ENCODE measurements at regions not wholly inside any gene's neighbourhood (a gene's known extent, or its start where the extent isn't known, plus 50 kb on each side); places are given as distances from the start of the nearest gene placed in this dataset.

DNA sequence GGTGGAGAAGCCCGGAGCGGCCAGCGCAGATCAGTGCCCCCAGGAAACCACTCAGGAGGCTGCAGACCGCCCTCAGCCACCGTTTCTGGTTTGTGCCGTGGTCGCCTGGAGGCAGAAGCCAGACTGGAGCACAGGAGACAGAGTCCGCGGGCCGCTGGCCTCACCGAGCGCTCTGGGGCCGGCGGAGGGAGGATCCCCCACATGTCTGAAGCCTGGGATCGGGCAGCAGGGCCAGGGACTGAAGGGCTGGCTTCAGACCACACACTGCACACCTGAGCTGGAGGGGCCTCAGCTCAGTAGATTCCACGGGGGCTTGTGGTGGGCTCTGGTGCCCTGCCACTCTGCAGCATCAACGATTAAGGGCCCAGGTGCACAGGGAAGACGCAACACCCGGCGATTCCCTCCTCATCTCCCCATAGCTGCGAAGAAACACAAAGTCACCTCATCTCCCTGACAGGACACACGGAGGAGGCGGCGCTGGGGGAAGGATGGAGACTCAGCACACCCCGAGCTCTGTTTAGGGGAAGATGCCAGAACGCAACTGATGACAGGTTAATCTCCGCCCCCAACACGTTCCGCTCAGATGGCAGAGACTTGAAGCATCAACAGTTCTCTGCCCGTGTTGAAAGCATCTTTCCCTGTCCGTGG is 408.1 kb downstream of the GALR1 start:
- no peak for DNase-seq (ENCODE audit: low read depth)

DNA sequence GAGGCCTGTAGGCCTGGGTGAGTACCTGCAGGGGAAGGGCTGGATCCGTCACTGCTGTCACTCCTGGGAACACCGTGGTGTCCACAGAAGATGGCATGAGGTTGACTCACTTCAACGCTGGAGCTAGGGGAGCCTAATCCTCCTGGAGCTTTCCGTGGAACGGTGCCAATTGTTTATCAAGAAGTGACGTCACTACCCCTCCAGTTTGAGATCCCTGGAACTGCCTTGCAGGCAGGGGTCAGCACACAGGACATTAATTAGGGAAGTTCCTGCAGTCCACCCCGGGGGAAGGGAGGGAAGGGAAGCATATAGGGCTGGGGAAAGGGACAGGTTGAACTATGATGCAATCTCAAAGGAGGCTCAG is 408.6 kb downstream of the GALR1 start:
- DNase-seq (ENCODE audit: low read depth): no peak

DNA sequence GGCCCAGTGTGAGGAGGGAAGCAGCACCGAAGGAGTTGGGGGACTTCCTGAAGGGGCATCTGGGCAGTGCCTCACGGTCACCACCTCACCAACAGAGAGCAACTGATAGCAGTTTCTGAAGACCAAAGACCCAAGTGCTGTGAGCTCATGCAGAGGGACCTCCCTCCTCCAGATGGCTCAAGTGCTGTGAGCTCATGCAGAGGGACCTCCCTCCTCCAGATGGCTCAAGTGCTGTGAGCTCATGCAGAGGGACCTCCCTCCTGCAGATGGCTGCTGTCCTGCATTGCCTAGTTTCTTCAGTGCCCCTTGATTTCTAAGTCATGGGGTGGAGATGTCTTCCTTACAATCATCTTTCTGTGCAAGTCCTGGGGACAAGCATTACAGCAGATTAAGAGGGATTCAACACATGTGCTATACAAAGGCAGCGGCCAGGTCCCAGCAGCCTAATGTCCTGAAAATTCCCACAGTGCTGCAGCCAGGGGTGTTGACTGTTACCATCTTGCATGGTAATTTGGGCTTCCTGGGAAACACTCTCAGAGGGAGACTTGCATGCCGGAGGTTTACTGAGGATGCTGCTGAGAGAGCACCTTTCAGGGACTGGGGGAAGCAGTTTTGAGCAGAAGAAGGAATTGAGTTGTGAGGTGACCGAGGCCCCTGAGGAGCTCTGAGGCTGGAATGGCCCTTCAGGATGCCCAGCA is 409.3 kb downstream of the GALR1 start:
- no peak for DNase-seq (ENCODE audit: low read depth)

DNA sequence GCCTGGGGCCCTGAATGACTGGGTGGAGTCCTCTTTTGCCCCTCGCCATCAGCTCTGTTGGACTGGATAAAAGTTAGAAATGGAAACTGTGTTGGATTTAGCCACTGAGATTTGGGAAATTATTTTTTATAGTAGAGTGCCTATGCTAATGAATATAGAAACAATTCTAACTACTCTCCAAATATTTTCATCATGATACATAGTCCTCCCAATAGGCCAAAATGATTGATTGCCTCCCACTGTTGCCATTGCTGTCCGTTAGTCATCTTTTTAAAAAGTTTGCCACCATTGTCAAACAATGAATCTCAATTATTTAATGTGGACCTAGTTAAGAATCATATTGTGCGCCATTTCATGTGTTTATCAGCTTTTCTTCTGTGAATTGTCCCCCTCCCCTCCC is 417.0 kb downstream of the GALR1 start:
- no peak for DNase-seq (ENCODE audit: low read depth)

DNA sequence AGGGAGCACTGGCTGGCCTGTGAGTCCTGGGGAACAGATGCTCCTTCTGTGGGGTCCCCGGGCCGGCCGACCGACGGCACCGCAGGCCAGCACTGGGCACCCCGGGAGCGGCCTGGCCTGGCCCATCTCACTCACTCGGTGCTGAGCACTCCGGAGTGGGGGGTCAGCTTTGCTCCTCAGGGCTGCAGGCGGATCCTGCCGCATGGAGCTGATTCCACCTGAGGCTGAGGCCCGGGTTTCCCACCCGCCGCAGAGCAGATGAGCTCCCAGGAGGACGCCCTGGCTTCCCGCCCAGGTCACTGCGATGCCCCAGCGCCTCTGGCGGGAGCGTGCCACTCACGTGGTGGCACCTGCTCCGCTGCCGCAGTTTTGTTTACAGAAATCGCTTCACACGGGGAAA is 418.6 kb downstream of the GALR1 start:
- no peak for DNase-seq (ENCODE audit: low read depth)

DNA sequence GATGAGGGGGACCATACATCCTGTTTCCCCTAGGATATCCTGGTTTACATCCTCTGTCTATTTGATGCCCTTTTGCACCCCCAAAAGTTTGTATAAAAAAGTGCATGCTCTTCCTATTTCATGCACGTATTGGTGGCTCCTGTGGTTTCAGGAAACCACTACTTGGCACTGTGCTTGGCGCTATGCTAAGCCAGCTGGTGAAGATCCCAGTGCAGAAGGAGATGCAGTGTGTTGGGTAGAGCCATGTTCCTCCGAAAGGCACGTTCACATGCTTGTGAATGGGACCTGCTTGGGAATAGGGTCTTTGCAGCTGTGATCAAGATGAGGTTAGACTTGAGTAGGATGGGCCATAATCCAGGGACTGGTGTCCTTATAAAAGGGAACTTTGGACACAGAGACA is 419.7 kb downstream of the GALR1 start:
- DNase-seq (ENCODE audit: low read depth): no peak

DNA sequence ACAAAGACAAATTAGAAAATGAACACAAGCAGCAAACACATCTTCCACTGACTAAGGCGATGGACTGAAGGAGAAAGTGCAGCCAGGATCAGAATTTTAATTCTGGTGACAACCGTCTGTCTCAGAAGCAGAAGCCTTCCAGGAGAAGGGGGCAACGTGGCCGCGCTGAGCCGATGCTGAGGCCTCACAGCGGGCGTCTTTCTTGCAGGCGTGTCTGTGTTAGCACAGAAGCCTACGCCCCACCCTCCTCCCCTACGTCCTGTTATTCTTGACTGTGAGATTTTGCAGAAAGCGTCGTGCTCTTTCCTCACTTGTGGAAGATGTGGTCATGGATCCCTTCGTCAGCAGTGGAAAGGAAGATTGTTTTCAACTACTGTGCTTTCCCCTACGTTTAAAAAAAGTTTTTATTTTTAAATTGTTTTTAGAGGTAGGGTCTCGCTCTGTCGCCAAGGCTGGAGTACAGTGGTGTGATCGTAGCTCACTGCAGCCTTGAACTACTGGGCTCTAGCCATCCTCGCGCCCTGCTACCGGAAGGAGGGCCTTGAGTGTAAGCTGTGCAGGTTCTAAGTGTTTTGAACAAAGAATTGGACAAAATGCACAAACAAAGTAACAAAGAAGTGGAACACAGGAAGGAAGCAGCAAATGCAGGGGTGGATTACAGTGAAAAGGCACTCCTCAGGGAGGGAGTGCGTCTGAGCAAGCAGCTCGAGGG is 422.0 kb downstream of the GALR1 start:
- no peak for DNase-seq (ENCODE audit: low read depth)

DNA sequence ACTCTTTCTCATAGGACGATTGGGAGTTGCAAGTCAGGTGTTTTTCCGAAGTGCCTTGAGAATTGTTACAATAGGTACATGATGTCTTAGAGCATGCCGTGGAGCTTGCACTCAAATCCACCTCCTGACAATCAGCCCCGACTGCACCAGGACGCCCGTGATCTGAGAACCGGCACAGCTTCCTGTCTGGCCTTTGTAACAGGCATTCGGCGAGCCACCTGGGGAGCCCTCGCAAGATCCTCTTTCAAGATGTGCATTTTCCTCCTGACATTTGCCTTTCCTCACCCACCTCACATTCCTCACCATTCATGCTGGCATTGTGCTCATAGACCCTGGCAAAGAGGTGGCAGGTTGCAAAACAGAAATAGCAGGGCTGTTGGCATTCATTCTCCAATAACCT is 427.3 kb downstream of the GALR1 start:
- no peak for DNase-seq (ENCODE audit: low read depth)

DNA sequence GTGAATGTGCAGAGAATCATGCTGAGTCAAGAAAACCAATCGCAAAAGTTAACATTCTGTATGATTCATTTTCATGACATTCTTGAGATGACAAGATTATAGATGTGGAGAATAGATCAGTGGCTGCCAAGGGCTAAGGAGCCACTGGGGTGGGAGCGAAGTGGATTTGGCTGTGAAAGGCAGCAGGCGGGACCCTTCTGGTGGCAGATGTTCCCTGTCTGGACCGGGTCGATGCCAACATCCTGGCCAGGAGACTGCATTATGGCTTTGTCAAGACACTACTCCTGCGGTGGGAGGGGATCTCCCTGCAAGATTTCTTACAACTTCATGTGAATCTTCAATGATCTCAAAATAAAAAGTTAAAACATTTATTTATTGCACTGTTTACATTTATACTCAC is 427.9 kb downstream of the GALR1 start:
- DNase-seq (ENCODE audit: low read depth): no peak

DNA sequence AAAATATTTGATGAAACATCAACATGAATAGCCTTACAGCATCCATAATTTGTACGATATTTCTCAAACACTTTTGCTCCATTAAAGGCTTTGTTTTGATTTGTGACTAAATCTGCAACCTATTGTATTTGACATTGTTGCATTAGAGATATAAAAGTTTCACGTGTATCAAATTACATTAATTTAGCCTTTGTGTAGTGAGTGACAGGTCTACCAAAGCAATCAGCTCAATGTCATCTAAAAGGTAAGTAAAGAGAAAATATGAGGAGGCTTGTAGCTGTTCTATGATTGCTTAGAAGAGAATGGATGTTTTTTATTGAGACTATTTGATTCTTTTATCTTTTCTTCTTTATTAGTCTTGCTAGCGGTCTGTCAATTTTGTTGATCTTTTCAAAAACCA is 430.2 kb downstream of the GALR1 start:
- DNase-seq (ENCODE audit: low read depth): no peak

DNA sequence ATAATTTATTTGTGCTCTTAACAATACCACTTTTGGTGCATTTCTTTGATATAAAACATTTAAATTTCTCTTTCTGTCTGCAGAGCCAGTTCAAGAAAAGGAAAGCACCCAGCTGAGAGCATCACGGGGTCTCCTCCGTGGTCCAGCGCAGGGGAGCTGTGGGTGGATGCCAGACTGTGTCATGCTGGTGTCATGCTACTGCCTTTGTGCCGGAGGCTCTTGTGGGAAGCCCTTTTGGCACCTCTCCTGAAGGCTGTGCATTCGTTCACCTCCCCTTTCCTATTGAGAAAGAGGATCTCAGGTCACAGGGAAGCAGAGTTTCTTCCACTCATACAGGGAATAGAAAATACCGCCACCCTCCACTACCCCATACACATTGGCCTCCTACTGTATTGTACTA is 450.4 kb downstream of the GALR1 start:
- DNase-seq (ENCODE audit: low read depth): no peak

DNA sequence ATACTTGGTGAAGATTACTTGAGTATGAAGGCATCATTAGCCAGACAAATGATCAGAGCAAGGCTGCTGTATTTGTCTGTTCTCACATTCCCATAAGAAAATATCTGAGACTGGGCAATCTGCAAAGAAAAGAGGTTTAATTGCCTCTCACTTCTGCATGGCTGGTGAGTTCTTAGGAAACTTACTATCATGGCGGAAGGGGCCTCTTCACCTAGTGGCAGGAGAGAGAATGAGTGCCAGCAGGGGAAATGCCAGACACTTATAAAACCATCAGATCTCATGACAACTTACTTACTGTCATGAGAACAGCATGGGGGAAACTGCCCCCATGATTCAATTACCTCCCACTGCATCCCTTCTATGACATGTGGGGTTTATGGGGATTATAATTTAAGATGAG is 452.3 kb downstream of the GALR1 start:
- DNase-seq (ENCODE audit: low read depth): no peak

DNA sequence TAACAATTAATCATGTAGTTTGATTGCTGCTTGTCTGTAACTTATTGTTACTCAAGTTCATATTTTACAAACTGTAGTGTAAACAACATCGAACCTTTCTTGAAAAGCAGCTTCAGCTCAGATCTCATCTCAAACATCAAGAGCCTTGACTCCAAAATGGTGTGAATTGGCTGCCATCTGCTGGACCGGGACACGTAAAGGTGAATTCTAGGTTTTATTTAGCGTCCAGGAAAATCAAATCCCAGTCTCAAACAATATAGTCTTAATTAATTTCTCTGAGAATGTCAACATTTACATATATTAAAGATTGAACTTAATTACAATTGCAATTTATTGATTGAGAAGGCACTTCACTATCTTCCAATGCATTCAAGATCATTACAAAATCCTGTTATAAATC is 453.0 kb downstream of the GALR1 start:
- DNase-seq (ENCODE audit: low read depth): peak; percentile 6

DNA sequence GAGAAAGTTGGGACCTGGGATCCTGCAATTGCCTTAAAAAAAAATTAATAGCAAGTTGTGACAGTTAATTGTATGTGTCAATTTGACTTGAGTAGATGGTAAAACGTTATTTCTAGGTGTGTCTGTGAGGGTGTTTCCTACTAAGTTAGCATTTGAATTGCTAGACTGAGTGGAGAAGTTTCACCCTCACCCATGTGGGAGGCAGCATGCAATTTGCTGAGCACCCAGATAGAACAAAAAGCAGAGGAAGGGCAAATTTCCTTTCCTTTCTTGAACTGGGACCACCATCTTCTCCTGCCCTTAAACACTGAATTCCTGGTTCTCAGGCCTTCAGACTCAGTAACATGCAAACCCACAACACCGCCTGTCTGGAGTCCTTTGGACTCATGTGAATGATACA is 455.7 kb downstream of the GALR1 start:
- DNase-seq (ENCODE audit: low read depth): no peak

DNA sequence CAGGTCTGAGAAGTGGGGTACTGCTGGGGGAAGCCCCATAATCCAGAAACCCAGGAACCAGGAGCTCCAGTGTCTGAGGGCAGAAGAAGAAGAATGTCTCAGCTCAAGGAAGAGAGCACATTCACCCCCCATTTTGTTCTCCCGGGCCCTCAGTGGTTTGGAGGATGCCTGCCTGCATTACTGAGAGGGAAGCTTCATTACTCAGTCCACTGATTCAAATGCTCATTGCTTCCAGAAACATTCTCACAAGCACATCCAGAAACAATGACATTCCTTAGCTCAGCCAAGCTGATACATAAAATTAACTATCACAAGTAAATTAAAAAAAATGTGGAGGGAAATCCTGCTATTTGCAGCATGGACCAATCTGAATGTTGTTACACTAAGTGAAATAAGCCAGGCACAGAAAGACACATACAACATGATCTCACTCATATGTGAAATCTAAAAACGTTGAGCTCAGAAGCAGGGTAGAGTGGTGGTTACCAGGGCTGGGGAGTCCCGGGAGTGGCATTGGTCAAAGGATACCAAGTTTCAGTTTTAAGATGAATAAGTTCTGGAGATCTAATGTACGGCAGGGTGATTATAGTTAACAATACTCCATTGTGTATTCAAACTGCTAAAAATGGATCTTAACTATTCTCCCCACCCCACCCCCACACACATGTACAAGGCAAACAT is 459.3 kb downstream of the GALR1 start:
- DNase-seq (ENCODE audit: low read depth): no peak

DNA sequence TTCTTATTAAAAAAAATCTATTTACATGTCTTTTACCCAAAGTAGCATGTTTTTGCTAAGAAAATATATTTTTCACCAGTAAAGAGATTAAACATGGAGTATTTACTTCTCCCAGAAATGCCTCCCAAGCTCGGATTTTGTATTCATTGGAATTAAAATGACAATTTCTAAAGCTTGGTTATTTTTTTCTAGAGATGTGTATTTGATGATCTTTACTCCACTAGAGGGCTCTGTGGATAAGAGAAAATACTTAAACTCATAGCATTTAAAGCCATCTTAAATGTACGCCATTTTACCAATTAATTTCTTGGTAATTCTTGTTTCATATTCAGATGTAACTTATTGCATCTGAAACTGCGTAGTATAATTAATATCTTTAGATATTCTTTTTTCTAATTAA is 461.4 kb downstream of the GALR1 start:
- DNase-seq (ENCODE audit: low read depth): no peak

DNA sequence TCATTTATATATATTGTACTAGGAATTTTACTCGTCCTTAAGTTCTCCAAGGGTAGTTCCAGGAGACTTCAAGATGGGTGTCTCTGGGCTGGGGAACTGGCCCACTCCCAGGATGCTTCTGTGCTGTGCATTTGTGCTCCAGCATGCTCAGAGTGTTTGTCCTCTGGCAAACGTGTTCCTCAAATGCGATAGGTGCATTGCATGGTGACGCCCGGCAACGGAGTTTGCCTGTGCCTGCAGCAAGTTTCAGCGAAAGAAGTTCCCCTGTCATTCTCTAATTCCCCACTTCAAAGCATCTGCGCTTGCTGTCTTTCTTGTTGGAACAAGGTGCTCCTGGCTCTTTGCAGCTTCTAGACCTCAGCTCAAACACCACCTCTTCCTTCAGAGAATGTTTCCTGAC is 465.1 kb downstream of the GALR1 start:
- no peak for DNase-seq (ENCODE audit: low read depth)

DNA sequence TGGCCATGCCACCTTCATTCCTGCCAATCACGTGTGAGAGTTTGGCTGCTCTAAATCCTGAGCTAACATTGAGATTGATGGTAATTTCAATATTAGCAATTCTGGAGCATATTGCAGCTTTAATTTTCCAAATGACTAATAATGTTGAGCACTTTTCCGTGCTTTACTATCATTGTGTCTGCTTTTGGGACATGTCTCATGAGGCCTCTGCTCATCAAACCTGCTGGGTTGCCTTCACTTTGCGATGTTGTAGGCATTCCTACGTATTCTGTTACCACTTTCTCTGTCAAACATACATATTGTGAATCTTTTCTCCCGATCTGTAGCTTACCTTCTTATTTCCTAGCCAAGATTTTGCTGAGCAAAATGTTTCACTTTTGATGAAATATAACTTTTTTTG is 466.6 kb downstream of the GALR1 start:
- DNase-seq (ENCODE audit: low read depth): no peak

DNA sequence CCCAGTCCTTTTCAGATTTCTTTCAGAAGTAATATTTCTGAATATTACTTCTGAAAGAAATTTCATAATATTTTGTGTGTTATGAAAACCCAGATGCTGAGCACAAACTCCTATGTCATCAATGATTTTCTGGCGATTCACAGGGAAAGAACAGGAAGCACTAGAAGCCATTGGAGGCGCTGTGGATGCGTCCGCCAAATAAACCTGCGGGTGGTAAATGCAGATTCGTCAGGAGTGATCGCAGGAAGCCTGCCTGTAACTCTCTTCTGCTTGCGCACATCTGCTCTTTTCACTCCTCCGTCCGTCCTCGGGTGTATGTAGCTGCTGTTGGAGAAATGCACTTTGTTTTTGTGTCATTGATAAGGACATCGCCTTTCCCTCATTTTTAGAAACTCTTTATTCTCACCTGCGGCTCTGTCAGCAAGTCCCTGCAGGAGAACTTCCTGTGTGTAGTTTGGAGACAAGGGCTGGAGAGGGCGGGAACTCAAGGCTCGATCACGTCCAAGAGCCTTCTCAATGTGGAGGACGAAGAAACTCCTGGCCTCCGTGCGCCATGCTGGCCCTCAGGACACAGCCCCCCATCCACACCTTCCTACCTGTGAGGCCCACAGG is 483.8 kb downstream of the GALR1 start:
- DNase-seq (ENCODE audit: low read depth): no peak

DNA sequence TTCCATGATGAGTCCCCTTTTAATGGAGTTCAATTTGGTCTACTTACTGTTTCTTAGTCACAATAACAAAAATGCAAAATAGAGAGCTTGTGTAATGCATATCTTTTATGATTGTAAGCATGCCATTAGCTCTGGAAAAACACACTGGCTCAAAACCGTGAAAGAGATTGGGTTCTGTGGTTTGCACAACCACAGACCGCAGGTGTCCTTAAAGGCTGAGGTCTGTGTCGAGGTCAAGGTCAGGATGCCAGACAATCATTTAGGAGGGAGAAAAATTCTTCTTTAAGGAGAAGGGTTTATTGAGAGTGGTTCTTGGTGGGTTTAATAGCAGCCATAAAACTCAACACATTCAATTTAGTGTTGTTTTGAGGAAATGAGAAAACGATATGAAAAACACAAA is 487.2 kb downstream of the GALR1 start:
- no peak for DNase-seq (ENCODE audit: low read depth)

DNA sequence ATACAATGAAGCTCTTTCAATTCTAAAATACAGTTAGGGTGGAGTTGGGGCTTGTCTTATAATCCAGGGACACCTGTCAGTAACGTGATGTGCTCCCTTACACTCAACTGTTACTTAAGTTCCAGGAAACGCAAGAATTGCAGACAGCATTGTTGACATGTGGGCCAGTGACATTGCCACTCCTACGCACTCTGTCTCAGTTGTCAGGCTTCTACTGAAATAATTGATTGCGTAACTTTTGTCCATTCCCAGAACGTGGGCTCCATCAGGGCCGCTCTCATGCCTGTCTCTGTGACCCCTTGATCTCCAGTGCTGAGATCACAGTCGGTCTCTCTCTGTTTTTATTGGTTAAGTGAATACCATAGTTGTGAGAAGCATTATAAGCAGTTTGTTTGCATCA is 487.8 kb downstream of the GALR1 start:
- DNase-seq (ENCODE audit: low read depth): no peak

DNA sequence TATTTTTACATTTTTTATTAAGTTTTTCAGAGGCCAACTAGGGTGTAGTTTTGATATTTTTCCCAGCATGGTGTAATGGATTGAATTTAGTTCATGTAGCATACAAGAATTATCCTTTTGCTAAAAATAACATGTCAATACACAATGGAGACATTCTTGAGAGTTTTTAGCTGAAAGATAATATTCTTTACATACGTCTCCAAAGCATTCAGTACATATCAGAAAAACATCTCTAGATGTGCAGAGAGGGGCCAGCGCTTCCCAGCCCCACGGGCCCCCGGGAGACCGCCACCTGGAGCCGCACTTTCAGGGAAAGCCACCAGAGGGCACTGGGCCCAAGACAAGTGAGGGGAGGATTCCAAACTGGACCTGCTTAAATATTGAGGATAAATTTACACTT is 499.4 kb downstream of the GALR1 start:
- DNase-seq (ENCODE audit: low read depth): no peak

Data from renal cortical epithelial cell (primary cell).